HG03095 (cell line): ENCODE measurements at regions not wholly inside any gene's neighbourhood (a gene's known extent, or its start where the extent isn't known, plus 50 kb on each side); places are given as distances from the start of the nearest gene placed in this dataset.

Experiments used
- ATAC-seq: cut with Tn5 transposase; IDR thresholded peaks from one replicate; pipeline ENCODE4 v1.9.1; 2021; ENCODE audit warnings: moderate library complexity; ENCODE audit not compliant: unreplicated experiment

GRCh38 chr15:69828181-69828828, 269.4 kb downstream of the TLE3 start:
- ATAC-seq = no peak

GRCh38 chr15:69829974-69830373, 267.7 kb downstream of the TLE3 start:
- ATAC-seq = no peak

GRCh38 chr15:69830430-69830829, 267.3 kb downstream of the TLE3 start:
- no peak for ATAC-seq

GRCh38 chr15:69830876-69831275, 266.8 kb downstream of the TLE3 start:
- no peak for ATAC-seq

- ATAC-seq = no peak
These were observed 263.4 kb downstream of the TLE3 start for GRCh38 chr15:69834267-69834666.

GRCh38 chr15:69834761-69835160, 263.0 kb downstream of the TLE3 start:
- no peak for ATAC-seq

- ATAC-seq = no peak
These were observed 261.7 kb downstream of the TLE3 start for GRCh38 chr15:69836048-69836447.

GRCh38 chr15:69836526-69837230, 261.0 kb downstream of the TLE3 start:
- no peak for ATAC-seq

GRCh38 chr15:69838338-69838737, 259.4 kb downstream of the TLE3 start:
- no peak for ATAC-seq

- ATAC-seq = no peak
These were observed 258.7 kb downstream of the TLE3 start for GRCh38 chr15:69838994-69839393.

GRCh38 chr15:69841113-69841828, 256.4 kb downstream of the TLE3 start:
- no peak for ATAC-seq

GRCh38 chr15:69842851-69843250, 254.9 kb downstream of the TLE3 start:
- no peak for ATAC-seq

- ATAC-seq = no peak
These were observed 254.3 kb downstream of the TLE3 start for GRCh38 chr15:69843276-69843899.

- no peak for ATAC-seq
These were observed 253.8 kb downstream of the TLE3 start for GRCh38 chr15:69843900-69844304.

GRCh38 chr15:69845159-69845558, 252.6 kb downstream of the TLE3 start:
- no peak for ATAC-seq

GRCh38 chr15:69847625-69848024, 250.1 kb downstream of the TLE3 start:
- ATAC-seq = no peak

GRCh38 chr15:69848096-69848495, 249.6 kb downstream of the TLE3 start:
- ATAC-seq = no peak

- no peak for ATAC-seq
These were observed 249.0 kb downstream of the TLE3 start for GRCh38 chr15:69848551-69849231.

GRCh38 chr15:69849232-69849610, 248.5 kb downstream of the TLE3 start:
- no peak for ATAC-seq

GRCh38 chr15:69852482-69852881, 245.2 kb downstream of the TLE3 start:
- ATAC-seq = no peak

- no peak for ATAC-seq
These were observed 244.8 kb downstream of the TLE3 start for GRCh38 chr15:69852916-69853315.
